ENCODE measurements at regions not wholly inside any gene's neighbourhood (a gene's known extent, or its start where the extent isn't known, plus 50 kb on each side); places are given as distances from the start of the nearest gene placed in this dataset.

GRCh38 chr13:73865027-73865426 lies 269.2 kb downstream of the KLF12 start:
- H3K79me2 ChIP-seq = peaks cover 3% of the 10 kb centered on the region
- no peaks in the 10 kb centered on the region for H3K36me3 ChIP-seq (replicated peaks; ENCODE audit: insufficient read depth, low read depth)
- H3K27me3 ChIP-seq = no peaks in the 10 kb centered on the region
- H2AFZ ChIP-seq = no peak overlapping the region
- no peaks in the 10 kb centered on the region for H3K9me3 ChIP-seq (ENCODE audit: low read depth)
- H3K4me2 ChIP-seq = no peak overlapping the region
- DNase-seq (ENCODE audit: low spot score) = no peak
- no peaks in the 10 kb centered on the region for H3K4me1 ChIP-seq (ENCODE audit: insufficient read depth)
- no peaks in the 10 kb centered on the region for H4K20me1 ChIP-seq (ENCODE audit: insufficient read depth, poor library complexity, severe bottlenecking)
- TF ChIP-seq CTCF (IDR thresholded peaks at IDR 0.05; ENCODE audit: poor library complexity) (no peak), EZH2 (IDR thresholded peaks at IDR 0.05; ENCODE audit: borderline replicate concordance) (no peak), EZH2phosphoT487 (IDR thresholded peaks at IDR 0.05; ENCODE audit: low read depth, severe bottlenecking, unreplicated experiment) (no peak)
- WGBS (ENCODE audit: low lambda C conversion rate, missing lambda C conversion rate) = 72% methylated on average over 1 of the region's 1 CpG
- no peak overlapping the region for H3K4me3 ChIP-seq
- H3K9me2 ChIP-seq (replicated peaks; ENCODE audit: insufficient read depth) = no peaks in the 10 kb centered on the region
- H3K27ac ChIP-seq = no peak overlapping the region

GRCh38 chr13:73861136-73861535 lies 273.1 kb downstream of the KLF12 start:
- H3K4me1 ChIP-seq (ENCODE audit: insufficient read depth) = no peaks in the 10 kb centered on the region
- H3K27me3 ChIP-seq = no peaks in the 10 kb centered on the region
- no peak overlapping the region for H3K4me3 ChIP-seq
- no peaks in the 10 kb centered on the region for H3K9me3 ChIP-seq (ENCODE audit: low read depth)
- H3K9me2 ChIP-seq (replicated peaks; ENCODE audit: insufficient read depth) = no peaks in the 10 kb centered on the region
- no peak for TF ChIP-seq CTCF (IDR thresholded peaks at IDR 0.05; ENCODE audit: poor library complexity)
- TF ChIP-seq EZH2phosphoT487 (IDR thresholded peaks at IDR 0.05; ENCODE audit: low read depth, severe bottlenecking, unreplicated experiment) = no peak
- TF ChIP-seq EZH2 (IDR thresholded peaks at IDR 0.05; ENCODE audit: borderline replicate concordance) = no peak
- H3K36me3 ChIP-seq (replicated peaks; ENCODE audit: insufficient read depth, low read depth) = no peaks in the 10 kb centered on the region
- H3K4me2 ChIP-seq = no peak overlapping the region
- no peaks in the 10 kb centered on the region for H4K20me1 ChIP-seq (ENCODE audit: insufficient read depth, poor library complexity, severe bottlenecking)
- H3K27ac ChIP-seq = no peak overlapping the region
- no peaks in the 10 kb centered on the region for H3K79me2 ChIP-seq
- 97% methylated on average over 2 of the region's 2 CpGs for WGBS (ENCODE audit: low lambda C conversion rate, missing lambda C conversion rate)
- no peak overlapping the region for H2AFZ ChIP-seq
- DNase-seq (ENCODE audit: low spot score) = no peak

- H3K79me2 ChIP-seq = no peaks in the 10 kb centered on the region
- WGBS (ENCODE audit: low lambda C conversion rate, missing lambda C conversion rate) = 98% methylated on average over 6 of the region's 6 CpGs
- H3K27ac ChIP-seq = no peak overlapping the region
- TF ChIP-seq EZH2phosphoT487 (IDR thresholded peaks at IDR 0.05; ENCODE audit: low read depth, severe bottlenecking, unreplicated experiment) (no peak), EZH2 (IDR thresholded peaks at IDR 0.05; ENCODE audit: borderline replicate concordance) (no peak), CTCF (IDR thresholded peaks at IDR 0.05; ENCODE audit: poor library complexity) (no peak)
- H3K9me2 ChIP-seq (replicated peaks; ENCODE audit: insufficient read depth) = no peaks in the 10 kb centered on the region
- DNase-seq (ENCODE audit: low spot score) = no peak
- H3K4me1 ChIP-seq (ENCODE audit: insufficient read depth) = no peaks in the 10 kb centered on the region
- no peaks in the 10 kb centered on the region for H3K36me3 ChIP-seq (replicated peaks; ENCODE audit: insufficient read depth, low read depth)
- no peaks in the 10 kb centered on the region for H3K27me3 ChIP-seq
- no peaks in the 10 kb centered on the region for H3K9me3 ChIP-seq (ENCODE audit: low read depth)
- H2AFZ ChIP-seq = no peak overlapping the region
- H3K4me3 ChIP-seq = no peak overlapping the region
- H3K4me2 ChIP-seq = no peak overlapping the region
- H4K20me1 ChIP-seq (ENCODE audit: insufficient read depth, poor library complexity, severe bottlenecking) = no peaks in the 10 kb centered on the region
Measured at GRCh38 chr13:73860501-73860900, 273.7 kb downstream of the KLF12 start.

- no peak overlapping the region for H2AFZ ChIP-seq
- 75% methylated on average over 4 of the region's 4 CpGs for WGBS (ENCODE audit: low lambda C conversion rate, missing lambda C conversion rate)
- no peak for DNase-seq (ENCODE audit: low spot score)
- no peaks in the 10 kb centered on the region for H3K9me3 ChIP-seq (ENCODE audit: low read depth)
- H3K36me3 ChIP-seq (replicated peaks; ENCODE audit: insufficient read depth, low read depth) = no peaks in the 10 kb centered on the region
- no peak overlapping the region for H3K4me3 ChIP-seq
- no peak overlapping the region for H3K4me2 ChIP-seq
- no peaks in the 10 kb centered on the region for H3K79me2 ChIP-seq
- no peak overlapping the region for H3K27ac ChIP-seq
- H3K9me2 ChIP-seq (replicated peaks; ENCODE audit: insufficient read depth) = no peaks in the 10 kb centered on the region
- H3K27me3 ChIP-seq = no peaks in the 10 kb centered on the region
- no peaks in the 10 kb centered on the region for H3K4me1 ChIP-seq (ENCODE audit: insufficient read depth)
- no peaks in the 10 kb centered on the region for H4K20me1 ChIP-seq (ENCODE audit: insufficient read depth, poor library complexity, severe bottlenecking)
- no peak for TF ChIP-seq EZH2phosphoT487 (IDR thresholded peaks at IDR 0.05; ENCODE audit: low read depth, severe bottlenecking, unreplicated experiment)
- no peak for TF ChIP-seq EZH2 (IDR thresholded peaks at IDR 0.05; ENCODE audit: borderline replicate concordance)
Measured at GRCh38 chr13:73859841-73860240, 274.4 kb downstream of the KLF12 start.

All from hepatocyte (in vitro differentiated cells).